ENCODE measurements at regions not wholly inside any gene's neighbourhood (a gene's known extent, or its start where the extent isn't known, plus 50 kb on each side); places are given as distances from the start of the nearest gene placed in this dataset.

- no peak for DNase-seq
Observed at GRCh38 chr12:75900226-75900625, 131.3 kb downstream of the PHLDA1 start.

GRCh38 chr12:75894965-75895754 is 136.4 kb downstream of the PHLDA1 start:
- no peak for DNase-seq

- DNase-seq = no peak
Observed at GRCh38 chr12:75893765-75894164, 137.8 kb downstream of the PHLDA1 start.

- DNase-seq = peak; percentile 18
Observed at GRCh38 chr12:75892731-75893408, 138.7 kb downstream of the PHLDA1 start.

GRCh38 chr12:75891072-75891471 is 140.5 kb downstream of the PHLDA1 start:
- no peak for DNase-seq

GRCh38 chr12:75890660-75891059 is 140.9 kb downstream of the PHLDA1 start:
- no peak for DNase-seq

- peak; percentile 52 for DNase-seq
Observed at GRCh38 chr12:75890141-75890540, 141.4 kb downstream of the PHLDA1 start.

- no peak for DNase-seq
Observed at GRCh38 chr12:75888874-75889613, 142.5 kb downstream of the PHLDA1 start.

GRCh38 chr12:75888399-75888798 is 143.2 kb downstream of the PHLDA1 start:
- no peak for DNase-seq

GRCh38 chr12:75887979-75888378 is 143.6 kb downstream of the PHLDA1 start:
- DNase-seq = no peak

- DNase-seq = no peak
Observed at GRCh38 chr12:75884465-75884985, 147.1 kb downstream of the PHLDA1 start.

- DNase-seq = no peak
Observed at GRCh38 chr12:75883241-75883640, 148.3 kb downstream of the PHLDA1 start.

GRCh38 chr12:75882421-75882820 is 149.2 kb downstream of the PHLDA1 start:
- no peak for DNase-seq

GRCh38 chr12:75881920-75882319 is 149.7 kb downstream of the PHLDA1 start:
- DNase-seq = peak; percentile 59

- no peak for DNase-seq
Observed at GRCh38 chr12:75877763-75878621, 153.6 kb downstream of the PHLDA1 start.

- no peak for DNase-seq
Observed at GRCh38 chr12:75876832-75877762, 154.5 kb downstream of the PHLDA1 start.

GRCh38 chr12:75874441-75874840 is 157.1 kb downstream of the PHLDA1 start:
- no peak for DNase-seq

- no peak for DNase-seq
Observed at GRCh38 chr12:75872762-75873161, 158.8 kb downstream of the PHLDA1 start.

- peak; percentile 53 for DNase-seq
Observed at GRCh38 chr12:75870878-75871277, 160.7 kb downstream of the PHLDA1 start.

- no peak for DNase-seq
Observed at GRCh38 chr12:75868501-75868900, 163.1 kb downstream of the PHLDA1 start.

- DNase-seq = no peak
Observed at GRCh38 chr12:75865315-75865714, 166.3 kb downstream of the PHLDA1 start.
